Activated naive CD4-positive, alpha-beta T cell treated with anti-CD3 and anti-CD28 coated beads, Interleukin-2, amount 50 U/mL, for 72 hours (primary cell): ENCODE measurements at regions not wholly inside any gene's neighbourhood (a gene's known extent, or its start where the extent isn't known, plus 50 kb on each side); places are given as distances from the start of the nearest gene placed in this dataset.

ENCODE experiments used
- ATAC-seq, 2 donors: fragments of 150-1000 bp; cut with Tn5 transposase; 2 replicates each; pipeline ENCODE4 v1.10.0; 2021; ENCODE audit warnings: mild to moderate bottlenecking in 2 of 2, moderate library complexity in 2 of 2
- DNase-seq, 2 donors: peaks; one replicate each; pipeline ENCODE4 v3.0.0; 2021 to 2022; ENCODE audit warnings: low spot score in 2 of 2
- H3K27ac Mint-ChIP-seq, 2 donors: one replicate each; pipeline ENCODE4 v1.8.0; 2022; ENCODE audit warnings: mild to moderate bottlenecking in 2 of 2, mixed read lengths in 2 of 2
- H3K36me3 Mint-ChIP-seq, 2 donors: one replicate each; pipeline ENCODE4 v1.8.0; 2022; ENCODE audit warnings: mixed read lengths in 2 of 2
- H3K9me3 Mint-ChIP-seq, 2 donors: one replicate each; pipeline ENCODE4 v1.8.0; 2022; ENCODE audit warnings: mixed read lengths in 2 of 2

DNA sequence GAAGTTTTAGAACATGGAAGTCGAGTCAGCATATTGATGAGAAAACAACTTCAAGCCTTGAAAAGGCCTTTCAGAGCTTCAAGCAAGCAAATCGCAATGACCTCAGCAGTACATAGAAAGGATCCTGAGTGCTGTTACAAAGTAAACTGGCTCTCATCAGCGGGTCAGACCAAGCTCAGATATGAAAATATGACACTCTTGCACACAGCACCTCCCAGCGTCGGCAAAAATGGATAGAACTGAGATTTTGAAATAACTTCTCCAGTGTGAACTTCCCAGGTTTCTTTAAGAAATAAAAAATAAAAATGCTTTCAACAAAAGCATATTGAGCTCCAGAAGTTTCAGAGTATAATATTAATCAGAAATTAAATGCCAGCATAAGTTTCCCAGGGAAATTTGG is 296.9 kb downstream of the FBXO15 start:
- H3K36me3 Mint-ChIP-seq: no peaks in the 10 kb centered on the region
- no peak for DNase-seq
- no peaks in the 10 kb centered on the region for H3K9me3 Mint-ChIP-seq
- H3K27ac Mint-ChIP-seq: no peak overlapping the region
- no peak for ATAC-seq

DNA sequence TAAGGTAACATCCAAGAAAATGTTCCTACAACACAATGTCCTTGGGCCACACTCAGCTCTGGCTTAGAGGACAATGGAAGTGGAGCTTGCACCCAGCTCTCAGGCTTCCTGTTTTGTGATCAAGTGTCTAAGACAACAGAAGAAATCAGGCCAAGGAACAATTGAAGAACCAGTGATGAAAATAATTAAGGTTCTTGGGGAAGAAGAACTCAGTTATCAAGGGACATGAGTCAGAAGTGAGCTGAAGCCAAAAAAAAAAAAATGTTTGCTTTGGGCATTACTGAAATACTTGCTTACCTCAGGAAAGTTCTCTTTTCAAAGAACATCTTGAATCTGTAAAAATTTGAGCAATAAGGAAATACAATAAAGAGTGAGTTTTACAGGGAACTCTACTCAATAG is 299.0 kb downstream of the FBXO15 start:
- ATAC-seq (no peak), DNase-seq (no peak)
- H3K27ac Mint-ChIP-seq: no peak overlapping the region
- H3K9me3 Mint-ChIP-seq: no peaks in the 10 kb centered on the region
- no peaks in the 10 kb centered on the region for H3K36me3 Mint-ChIP-seq

DNA sequence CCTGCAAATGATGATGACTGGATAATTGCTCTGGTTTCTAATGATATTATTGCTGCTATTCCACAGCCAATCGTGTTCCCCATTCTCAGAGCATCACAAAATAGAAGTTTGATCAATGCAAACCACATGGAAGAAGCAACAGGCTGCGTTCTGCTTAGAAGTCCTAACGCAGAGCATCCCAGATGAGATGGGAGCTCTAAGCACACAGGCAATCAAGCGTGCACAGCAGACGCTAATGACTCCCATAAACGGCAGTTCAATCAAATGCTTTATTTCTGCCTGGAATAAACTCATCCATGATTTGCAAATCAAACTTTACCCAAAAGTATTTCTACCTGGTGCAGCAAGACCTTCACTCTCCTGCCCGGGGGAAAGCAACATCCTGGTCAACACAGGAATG is 304.2 kb downstream of the FBXO15 start:
- ATAC-seq (no peak), DNase-seq (no peak)
- no peaks in the 10 kb centered on the region for H3K36me3 Mint-ChIP-seq
- no peak overlapping the region for H3K27ac Mint-ChIP-seq
- H3K9me3 Mint-ChIP-seq: no peaks in the 10 kb centered on the region

DNA sequence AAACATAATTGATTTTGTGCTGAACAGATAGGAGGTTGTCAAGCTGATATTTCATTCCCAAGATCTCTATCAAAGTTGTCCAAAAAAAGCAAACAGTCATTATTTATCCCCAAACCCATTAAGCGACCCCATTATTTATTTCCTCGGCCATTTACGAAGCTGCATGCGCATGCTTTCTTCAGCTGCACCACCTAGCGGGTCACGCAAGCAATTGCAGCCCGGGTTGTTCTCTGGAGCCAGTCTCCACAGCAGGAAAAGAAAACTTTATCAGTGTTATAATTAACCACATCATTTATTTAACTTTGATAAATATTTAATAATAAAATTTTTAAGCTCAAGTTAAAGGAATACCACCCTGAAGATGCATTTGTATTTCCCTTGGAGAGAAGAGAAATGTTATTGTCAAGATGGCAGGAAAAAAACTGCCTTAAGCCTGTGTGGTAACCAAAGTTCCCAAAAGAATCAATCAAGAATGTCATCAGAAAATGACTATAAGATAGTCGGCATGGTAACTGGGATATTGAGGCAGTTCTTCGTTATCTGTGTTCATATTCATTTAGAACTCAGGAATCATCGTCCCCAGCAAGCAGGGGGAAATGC is 304.7 kb downstream of the FBXO15 start:
- Mint-ChIP-seq H3K27ac (no peak overlapping the region), H3K9me3 (no peaks in the 10 kb centered on the region), H3K36me3 (no peaks in the 10 kb centered on the region)
- DNase-seq: peak in 1 of 2 donors; percentile 66
- peak in 1 of 2 donors; percentile 56 for ATAC-seq

DNA sequence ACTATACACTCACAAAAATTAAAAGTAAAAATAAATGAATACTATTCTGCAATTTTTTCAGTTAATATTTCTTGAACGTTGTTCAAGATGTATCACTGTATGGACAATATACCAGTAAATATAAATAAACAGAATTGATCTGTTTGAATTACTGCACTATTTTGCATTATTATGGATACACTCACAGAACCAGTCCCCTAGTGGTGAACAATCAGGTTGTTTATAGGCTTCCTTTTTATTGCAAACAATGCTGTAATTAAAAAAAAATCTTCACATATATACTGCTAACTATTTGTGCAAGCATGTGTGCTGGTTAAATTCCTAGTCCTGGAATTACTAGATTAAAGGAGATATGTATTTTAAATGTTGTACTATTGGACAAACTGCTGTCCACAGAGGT is 306.0 kb downstream of the FBXO15 start:
- Mint-ChIP-seq H3K27ac (no peak overlapping the region), H3K9me3 (no peaks in the 10 kb centered on the region), H3K36me3 (no peaks in the 10 kb centered on the region)
- no peak for ATAC-seq
- DNase-seq: no peak

DNA sequence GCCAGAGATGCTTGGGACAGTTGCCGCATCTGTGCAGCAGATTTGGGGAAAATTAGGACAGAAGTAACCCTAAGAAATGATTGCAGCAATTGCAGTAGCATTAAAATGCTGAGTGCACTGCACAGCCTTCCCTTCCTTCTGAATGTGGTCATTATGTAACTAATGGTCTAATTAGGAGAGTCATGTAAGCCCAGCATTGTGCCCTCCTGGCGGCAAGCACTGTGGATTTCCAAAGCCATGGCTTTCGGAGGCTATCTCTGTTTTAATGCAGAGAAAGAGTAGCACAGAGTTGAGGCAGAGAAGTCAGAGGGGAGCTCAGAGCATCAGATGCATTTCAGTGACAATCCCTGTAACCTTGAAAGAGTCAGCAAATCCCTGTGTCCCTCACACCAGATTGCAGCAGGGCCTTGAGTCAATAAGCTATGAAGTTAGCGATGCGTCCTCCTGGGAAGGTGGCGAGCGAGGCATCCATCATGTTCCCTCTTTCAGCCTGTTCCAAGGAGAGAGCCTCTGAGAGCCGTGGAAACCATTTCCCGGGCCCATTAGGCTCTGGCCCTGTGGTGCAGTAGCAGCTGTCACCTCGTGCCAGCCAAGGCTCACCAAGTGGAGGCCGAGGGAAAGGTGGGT is 307.2 kb downstream of the FBXO15 start:
- no peaks in the 10 kb centered on the region for H3K36me3 Mint-ChIP-seq
- no peak overlapping the region for H3K27ac Mint-ChIP-seq
- ATAC-seq (no peak), DNase-seq (no peak)
- no peaks in the 10 kb centered on the region for H3K9me3 Mint-ChIP-seq

DNA sequence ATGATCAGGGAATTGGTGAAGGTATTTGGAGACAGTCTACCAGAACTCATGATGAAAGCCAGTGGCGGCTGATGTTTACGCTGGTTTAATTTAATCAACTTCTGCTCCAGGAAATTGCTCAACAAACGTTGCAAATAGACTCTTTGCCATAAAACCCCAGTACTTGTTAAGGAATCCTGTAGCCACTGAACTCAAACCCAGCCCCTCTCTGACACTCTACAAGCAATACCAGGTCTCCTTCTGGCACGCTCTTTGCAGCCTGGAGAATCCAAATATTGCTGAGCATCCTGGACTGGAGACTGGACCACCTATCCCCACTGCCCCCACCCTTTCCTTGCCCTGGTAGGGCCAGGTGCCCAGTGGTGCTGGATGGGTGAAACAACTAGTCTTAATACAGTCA is 308.2 kb downstream of the FBXO15 start:
- DNase-seq (no peak), ATAC-seq (no peak)
- no peak overlapping the region for H3K27ac Mint-ChIP-seq
- H3K36me3 Mint-ChIP-seq: no peaks in the 10 kb centered on the region
- H3K9me3 Mint-ChIP-seq: no peaks in the 10 kb centered on the region

DNA sequence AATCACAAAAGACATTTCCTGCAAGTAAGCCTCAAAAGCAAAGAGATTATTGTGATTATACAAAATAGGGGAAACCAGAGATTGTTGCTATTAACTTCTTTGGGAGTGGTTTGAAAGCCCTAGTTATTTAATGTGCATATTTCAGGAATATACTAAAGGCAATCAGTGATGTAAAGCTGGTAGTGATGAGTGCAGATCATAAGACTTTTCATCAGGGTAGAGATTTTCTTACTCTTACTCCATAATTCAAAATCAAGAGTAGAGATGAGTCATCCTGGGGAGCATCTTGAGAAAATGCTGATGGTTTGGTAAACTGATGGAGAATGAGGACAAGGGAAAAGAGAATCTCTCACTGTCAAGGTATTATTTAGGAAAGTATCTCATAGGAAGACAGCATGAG is 309.5 kb downstream of the FBXO15 start:
- DNase-seq: no peak
- no peaks in the 10 kb centered on the region for H3K9me3 Mint-ChIP-seq
- H3K27ac Mint-ChIP-seq: no peak overlapping the region
- no peak for ATAC-seq
- no peaks in the 10 kb centered on the region for H3K36me3 Mint-ChIP-seq

DNA sequence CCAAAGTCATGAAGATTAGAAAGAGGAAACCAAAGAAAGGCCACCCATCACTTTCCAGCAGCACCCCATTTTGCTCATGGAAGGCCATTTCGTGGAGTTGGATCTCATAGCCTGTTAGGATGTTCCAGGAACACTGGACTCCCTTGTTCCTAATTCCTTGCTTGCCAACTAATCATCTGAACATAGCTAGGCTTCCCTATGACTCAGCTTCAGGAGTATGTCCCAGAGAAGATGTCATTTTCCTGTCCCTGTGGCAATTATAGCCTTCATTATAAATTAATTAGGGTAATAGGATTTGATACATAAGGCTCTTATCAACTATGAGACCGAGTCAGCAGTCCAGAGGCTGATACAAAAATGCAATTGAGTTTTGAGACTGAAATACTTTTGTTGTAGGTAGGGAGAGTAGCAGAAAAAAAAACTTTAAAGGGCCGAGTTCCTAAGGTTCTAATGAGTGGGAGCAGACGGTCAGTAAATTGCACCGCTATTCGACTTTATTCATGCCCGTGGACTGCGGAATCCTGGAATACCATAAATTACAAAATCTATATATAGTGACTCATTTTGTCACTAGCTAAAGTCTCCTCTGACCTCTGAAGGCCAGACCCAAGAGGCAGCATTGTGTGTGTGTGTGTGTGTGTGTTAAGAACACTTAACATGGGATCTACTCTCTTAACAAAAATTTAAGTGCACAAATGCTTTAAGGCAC is 311.8 kb downstream of the FBXO15 start:
- Mint-ChIP-seq H3K9me3 (no peaks in the 10 kb centered on the region), H3K27ac (no peak overlapping the region), H3K36me3 (no peaks in the 10 kb centered on the region)
- DNase-seq: no peak
- no peak for ATAC-seq

DNA sequence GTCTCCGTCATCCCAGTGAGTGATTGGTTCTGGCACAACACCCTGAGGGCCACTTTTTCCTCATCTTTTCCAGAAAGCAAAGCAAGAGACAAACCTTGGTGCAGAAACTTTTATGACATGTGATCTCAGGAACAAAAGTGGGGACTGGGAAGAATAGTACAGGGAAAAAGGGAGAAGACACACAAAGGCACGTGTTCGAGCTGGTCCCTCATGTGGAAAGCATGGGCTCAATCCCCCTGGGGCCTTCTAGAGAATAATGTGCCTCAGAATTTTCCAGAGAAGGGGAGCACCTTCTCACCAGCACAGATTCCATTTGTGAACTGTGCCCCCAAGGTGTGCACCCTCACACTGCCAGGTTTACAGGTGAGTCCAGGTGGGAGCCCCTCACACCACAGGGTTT is 312.6 kb downstream of the FBXO15 start:
- Mint-ChIP-seq H3K27ac (no peak overlapping the region), H3K36me3 (no peaks in the 10 kb centered on the region), H3K9me3 (no peaks in the 10 kb centered on the region)
- ATAC-seq: no peak
- DNase-seq: no peak

DNA sequence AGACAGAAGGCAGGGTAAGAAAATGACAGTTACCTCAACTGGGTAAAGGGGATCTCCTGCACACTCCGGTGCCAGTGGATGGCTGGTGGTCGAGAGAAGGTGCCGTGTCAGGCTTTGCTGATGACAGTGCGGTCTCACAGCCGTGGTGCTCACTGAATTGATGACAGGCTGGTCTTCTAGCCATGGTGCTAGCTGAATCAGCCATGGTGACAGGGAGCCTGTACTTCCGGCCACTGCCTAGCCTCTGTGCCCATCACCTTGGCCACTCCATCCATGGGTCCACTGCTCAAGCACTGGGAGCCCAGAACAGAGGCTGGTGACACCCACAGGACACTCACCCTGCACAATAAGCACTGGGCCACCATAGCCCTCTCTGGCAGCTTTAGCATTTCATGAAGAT is 315.9 kb downstream of the FBXO15 start:
- Mint-ChIP-seq H3K27ac (no peak overlapping the region), H3K36me3 (no peaks in the 10 kb centered on the region), H3K9me3 (no peaks in the 10 kb centered on the region)
- no peak for ATAC-seq
- DNase-seq: no peak

DNA sequence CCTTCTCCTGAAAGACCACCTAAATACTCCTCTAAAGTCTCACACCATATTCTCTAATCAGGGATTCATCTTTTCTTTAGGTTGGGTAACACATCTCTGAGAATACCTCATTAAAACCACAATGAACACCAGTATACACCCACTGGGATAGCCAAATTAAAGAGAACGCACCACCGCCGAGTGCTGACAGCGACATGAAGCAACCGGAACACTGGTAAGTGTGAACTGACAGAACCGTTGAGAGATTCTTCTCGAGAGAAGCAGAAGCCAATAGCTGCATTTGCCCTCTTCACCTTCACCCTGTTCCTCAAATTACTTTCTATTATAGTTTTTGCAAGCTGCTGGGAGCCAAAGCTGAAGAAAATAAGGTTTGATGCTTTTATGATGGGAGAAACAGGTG is 318.5 kb downstream of the FBXO15 start:
- Mint-ChIP-seq H3K9me3 (no peaks in the 10 kb centered on the region), H3K36me3 (no peaks in the 10 kb centered on the region), H3K27ac (no peak overlapping the region)
- ATAC-seq: no peak
- no peak for DNase-seq

DNA sequence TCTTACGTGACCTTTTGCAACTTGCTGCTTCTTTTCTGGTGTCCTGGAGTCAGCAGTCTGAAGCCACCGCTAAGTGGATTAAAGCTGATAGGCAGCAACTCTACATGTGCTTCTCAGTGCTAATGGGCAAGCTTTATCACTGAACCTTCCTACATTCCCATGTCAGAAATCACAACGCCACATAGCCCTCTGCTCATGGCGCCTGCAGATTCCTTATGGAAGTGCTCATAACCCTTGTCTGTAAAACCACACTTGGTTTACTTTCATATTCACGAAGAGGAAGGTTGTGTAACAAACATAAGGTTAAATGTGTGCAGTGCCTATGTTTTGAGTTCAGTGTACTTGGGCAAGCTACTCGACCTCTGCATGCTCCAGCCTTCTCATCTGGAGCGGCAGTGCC is 319.8 kb downstream of the FBXO15 start:
- no peaks in the 10 kb centered on the region for H3K36me3 Mint-ChIP-seq
- H3K9me3 Mint-ChIP-seq: no peaks in the 10 kb centered on the region
- no peak for ATAC-seq
- no peak for DNase-seq
- H3K27ac Mint-ChIP-seq: no peak overlapping the region

DNA sequence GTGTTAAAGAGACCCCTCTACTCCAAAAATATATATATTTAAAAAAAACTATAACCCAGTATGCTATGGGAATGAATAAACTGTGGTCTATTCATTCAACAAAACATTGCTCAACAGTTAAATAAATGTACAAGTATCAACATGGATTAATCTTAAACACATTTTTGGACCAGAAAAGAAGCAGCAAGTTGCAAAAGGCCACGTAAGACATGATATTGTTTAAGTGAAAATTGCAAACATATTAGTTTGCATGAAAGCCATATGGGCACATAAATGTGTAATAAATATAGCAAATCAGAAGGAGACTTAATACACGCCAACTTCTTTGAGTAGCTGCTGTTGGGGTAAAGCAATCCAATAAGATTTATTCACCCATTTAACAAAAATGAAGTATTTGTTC is 321.5 kb downstream of the FBXO15 start:
- ATAC-seq (no peak), DNase-seq (no peak)
- no peaks in the 10 kb centered on the region for H3K36me3 Mint-ChIP-seq
- no peak overlapping the region for H3K27ac Mint-ChIP-seq
- H3K9me3 Mint-ChIP-seq: no peaks in the 10 kb centered on the region

DNA sequence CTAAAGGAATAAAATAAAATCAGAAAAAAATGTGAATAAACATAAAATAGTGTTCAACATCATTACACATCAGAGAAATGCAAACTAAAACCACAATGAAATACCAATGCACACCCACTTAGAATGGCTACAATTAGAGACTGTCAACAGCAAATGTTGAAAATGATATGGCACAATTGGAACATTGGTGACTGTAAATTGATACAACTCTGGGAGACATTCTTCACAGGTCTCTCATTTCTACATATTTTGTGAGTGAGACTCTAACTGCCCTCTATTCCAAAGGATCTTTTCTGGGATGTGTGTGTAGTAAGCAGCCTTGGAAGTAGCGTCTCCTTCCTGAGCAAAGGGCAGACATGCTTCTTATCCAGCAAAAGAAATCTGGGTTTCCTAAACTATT is 323.0 kb downstream of the FBXO15 start:
- H3K36me3 Mint-ChIP-seq: no peaks in the 10 kb centered on the region
- H3K9me3 Mint-ChIP-seq: no peaks in the 10 kb centered on the region
- H3K27ac Mint-ChIP-seq: no peak overlapping the region
- ATAC-seq (no peak), DNase-seq (no peak)

DNA sequence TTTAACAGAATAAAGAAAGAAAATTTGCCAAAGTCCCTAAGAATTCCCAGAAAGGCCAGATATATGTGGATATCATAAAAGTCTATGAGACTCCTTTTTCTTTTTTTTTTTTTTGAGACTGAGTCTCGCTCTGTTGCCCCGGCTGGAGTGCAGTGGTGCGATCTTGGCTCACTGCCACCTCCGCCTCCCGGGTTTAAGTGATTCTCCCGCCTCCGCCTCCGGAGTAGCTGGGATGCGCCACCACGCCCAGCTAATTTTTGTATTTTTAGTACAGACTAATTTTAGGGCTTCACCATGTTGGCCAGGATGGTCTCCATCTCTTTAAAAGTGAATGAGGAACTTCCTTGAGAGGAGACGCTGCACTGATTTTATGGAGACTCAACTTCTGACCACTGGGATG is 335.2 kb downstream of the FBXO15 start:
- DNase-seq: no peak
- H3K36me3 Mint-ChIP-seq: no peaks in the 10 kb centered on the region
- no peak for ATAC-seq
- H3K9me3 Mint-ChIP-seq: no peaks in the 10 kb centered on the region
- no peak overlapping the region for H3K27ac Mint-ChIP-seq

DNA sequence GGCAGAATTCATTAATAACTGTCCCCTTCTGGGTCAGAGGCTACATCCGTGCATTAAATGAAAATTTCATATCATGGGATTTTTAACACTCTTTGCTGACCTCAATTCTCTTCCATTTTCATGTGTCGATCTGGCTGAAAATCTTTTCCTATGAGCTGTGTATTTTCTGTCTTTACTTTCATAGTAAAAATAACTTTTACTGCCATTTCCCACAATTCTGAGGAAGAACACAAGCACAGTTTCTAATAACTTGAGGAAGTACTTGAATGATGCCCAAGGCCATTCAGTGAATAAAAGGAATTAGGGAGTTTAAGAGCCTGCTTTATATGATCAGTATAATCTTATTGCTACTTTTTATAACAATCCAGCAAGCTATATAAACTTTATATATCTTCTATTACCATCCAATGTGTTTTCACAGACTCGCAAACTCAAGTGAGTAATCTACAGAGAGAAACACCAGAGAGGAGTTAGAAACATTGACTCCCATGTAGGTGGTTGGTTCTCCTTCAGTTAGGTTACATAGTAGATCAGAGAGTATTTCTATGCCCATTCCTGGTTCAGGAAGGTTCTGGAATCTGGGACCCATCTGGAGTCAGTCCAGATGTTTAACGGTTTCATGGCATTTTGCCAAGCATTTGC is 340.0 kb downstream of the FBXO15 start:
- H3K36me3 Mint-ChIP-seq: no peaks in the 10 kb centered on the region
- DNase-seq (no peak), ATAC-seq (no peak)
- no peaks in the 10 kb centered on the region for H3K9me3 Mint-ChIP-seq
- H3K27ac Mint-ChIP-seq: no peak overlapping the region

DNA sequence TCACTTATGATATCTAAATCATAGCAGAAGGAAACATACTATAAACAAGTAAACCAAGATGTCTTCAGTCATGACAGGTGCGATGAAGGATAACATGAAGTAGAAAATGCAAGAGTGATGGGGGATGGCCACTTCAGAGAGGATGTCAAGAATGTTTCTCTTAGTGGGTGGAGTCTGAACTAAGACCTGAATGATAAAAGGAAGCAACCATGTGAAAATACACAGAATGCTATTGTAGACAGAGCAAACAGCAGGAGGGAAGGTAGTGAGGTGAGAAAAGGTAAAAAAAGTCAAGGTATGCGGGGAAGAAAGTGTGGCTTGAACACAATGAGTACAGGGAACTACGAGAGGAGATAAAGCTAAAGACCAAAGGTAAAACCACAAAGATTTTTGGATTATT is 341.6 kb downstream of the FBXO15 start:
- H3K9me3 Mint-ChIP-seq: no peaks in the 10 kb centered on the region
- DNase-seq: no peak
- ATAC-seq: no peak
- no peaks in the 10 kb centered on the region for H3K36me3 Mint-ChIP-seq
- no peak overlapping the region for H3K27ac Mint-ChIP-seq
